ENCODE measurements at regions not wholly inside any gene's neighbourhood (a gene's known extent, or its start where the extent isn't known, plus 50 kb on each side); places are given as distances from the start of the nearest gene placed in this dataset.

DNA sequence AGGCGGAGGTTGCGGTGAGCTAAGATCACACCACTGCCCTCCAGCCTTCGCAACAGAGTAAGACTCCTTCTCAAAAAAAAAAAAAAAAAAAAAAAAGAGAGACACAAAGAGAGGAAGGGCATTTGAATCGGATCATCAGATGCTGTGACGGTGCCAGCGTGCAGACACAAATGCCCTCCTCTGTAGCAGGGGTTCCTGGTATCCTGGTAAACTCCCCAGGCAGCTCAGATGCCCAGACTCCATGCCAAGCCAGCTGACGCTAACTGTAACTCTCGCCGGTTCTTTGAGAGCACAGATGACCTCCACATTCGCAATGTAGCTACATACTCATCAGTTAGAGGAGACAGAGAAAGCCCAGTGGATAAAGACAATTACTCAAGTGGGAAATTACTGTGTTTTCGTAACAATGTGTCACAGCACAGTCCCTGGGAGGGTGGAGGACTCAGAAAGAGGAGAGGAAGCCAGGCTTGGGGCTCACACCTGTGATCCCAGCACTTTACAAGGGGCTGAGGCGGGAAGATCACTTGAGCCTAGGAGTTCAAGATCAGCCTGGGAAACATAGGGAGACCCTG lies 153.1 kb downstream of the BRD1 start:
- TF ChIP-seq, protein P1, sequence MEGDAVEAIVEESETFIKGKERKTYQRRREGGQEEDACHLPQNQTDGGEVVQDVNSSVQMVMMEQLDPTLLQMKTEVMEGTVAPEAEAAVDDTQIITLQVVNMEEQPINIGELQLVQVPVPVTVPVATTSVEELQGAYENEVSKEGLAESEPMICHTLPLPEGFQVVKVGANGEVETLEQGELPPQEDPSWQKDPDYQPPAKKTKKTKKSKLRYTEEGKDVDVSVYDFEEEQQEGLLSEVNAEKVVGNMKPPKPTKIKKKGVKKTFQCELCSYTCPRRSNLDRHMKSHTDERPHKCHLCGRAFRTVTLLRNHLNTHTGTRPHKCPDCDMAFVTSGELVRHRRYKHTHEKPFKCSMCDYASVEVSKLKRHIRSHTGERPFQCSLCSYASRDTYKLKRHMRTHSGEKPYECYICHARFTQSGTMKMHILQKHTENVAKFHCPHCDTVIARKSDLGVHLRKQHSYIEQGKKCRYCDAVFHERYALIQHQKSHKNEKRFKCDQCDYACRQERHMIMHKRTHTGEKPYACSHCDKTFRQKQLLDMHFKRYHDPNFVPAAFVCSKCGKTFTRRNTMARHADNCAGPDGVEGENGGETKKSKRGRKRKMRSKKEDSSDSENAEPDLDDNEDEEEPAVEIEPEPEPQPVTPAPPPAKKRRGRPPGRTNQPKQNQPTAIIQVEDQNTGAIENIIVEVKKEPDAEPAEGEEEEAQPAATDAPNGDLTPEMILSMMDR (IDR thresholded peaks at IDR 0.05; ENCODE audit: low read length): no peak
- TF ChIP-seq EZH2 (optimal IDR thresholded peaks at IDR 0.05; ENCODE audit: low read depth, low read length) (no peak), EZH2phosphoT487 (IDR thresholded peaks at IDR 0.05; ENCODE audit: low read length) (no peak)

Data from MM.1S (cell line).